ENCODE measurements at regions not wholly inside any gene's neighbourhood (a gene's known extent, or its start where the extent isn't known, plus 50 kb on each side); places are given as distances from the start of the nearest gene placed in this dataset.
A peak's percentile ranks its signal among the peaks of the same experiment; 100 is the strongest.

GRCh38 chr3:10583798-10584708 is 78.7 kb upstream of the ATP2B2 start:
- DNase-seq = peak in 2 of 10 donors; percentile 27 to 77
- intact Hi-C loops (cut with DNase I) = no loop called here

GRCh38 chr3:10585945-10586344 is 80.6 kb upstream of the ATP2B2 start:
- DNase-seq = peak in 1 of 10 donors; percentile 18
- intact Hi-C loops (cut with DNase I) = no loop called here

GRCh38 chr3:10594915-10595314 is 89.5 kb upstream of the ATP2B2 start:
- intact Hi-C loops (cut with DNase I) = no loop called here
- peak in 1 of 10 donors; percentile 16 for DNase-seq

GRCh38 chr3:10596746-10597448 is 91.5 kb upstream of the ATP2B2 start:
- DNase-seq = peak in 6 of 10 donors; percentile 29 to 91 (median 70)
- intact Hi-C loops (cut with DNase I) = no loop called here

- peak in 1 of 10 donors; percentile 7 for DNase-seq
- intact Hi-C loops (cut with DNase I) = no loop called here
These were observed 92.3 kb upstream of the ATP2B2 start for GRCh38 chr3:10597733-10598132.

- intact Hi-C loops (cut with DNase I) = no loop called here
- DNase-seq = peak in 2 of 10 donors; percentile 69
These were observed 93.6 kb upstream of the ATP2B2 start for GRCh38 chr3:10599017-10599416.

GRCh38 chr3:10599444-10599843 is 94.1 kb upstream of the ATP2B2 start:
- intact Hi-C loops (cut with DNase I) = no loop called here
- peak in 1 of 10 donors; percentile 18 for DNase-seq

- DNase-seq = peak in 6 of 10 donors; percentile 28 to 87 (median 40)
- intact Hi-C loops (cut with DNase I) = no loop called here
These were observed 94.9 kb upstream of the ATP2B2 start for GRCh38 chr3:10600296-10600714.

- intact Hi-C loops (cut with DNase I) = no loop called here
- DNase-seq = no peak
These were observed 95.3 kb upstream of the ATP2B2 start for GRCh38 chr3:10600726-10601125.

GRCh38 chr3:10601151-10601856 is 95.9 kb upstream of the ATP2B2 start:
- intact Hi-C loops (cut with DNase I) = no loop called here
- DNase-seq = peak in 7 of 10 donors; percentile 26 to 87 (median 50)

- intact Hi-C loops (cut with DNase I) = no loop called here
- peak in 1 of 10 donors; percentile 39 for DNase-seq
These were observed 96.5 kb upstream of the ATP2B2 start for GRCh38 chr3:10601857-10602230.

- peak in 1 of 10 donors; percentile 21 for DNase-seq
- intact Hi-C loops (cut with DNase I) = no loop called here
These were observed 96.9 kb upstream of the ATP2B2 start for GRCh38 chr3:10602271-10602670.

GRCh38 chr3:10602769-10603768 is 97.7 kb upstream of the ATP2B2 start:
- peak in 2 of 10 donors; percentile 67 to 69 for DNase-seq
- intact Hi-C loops (cut with DNase I) = no loop called here

GRCh38 chr3:10609134-10609533 is 103.7 kb upstream of the ATP2B2 start:
- peak in 6 of 10 donors; percentile 53 to 93 (median 74) for DNase-seq
- intact Hi-C loops (cut with DNase I) = no loop called here

GRCh38 chr3:10614168-10614567 is 108.8 kb upstream of the ATP2B2 start:
- intact Hi-C loops (cut with DNase I) = no loop called here
- no peak for DNase-seq

- intact Hi-C loops (cut with DNase I) = no loop called here
- no peak for DNase-seq
These were observed 110.3 kb upstream of the ATP2B2 start for GRCh38 chr3:10615715-10616114.

GRCh38 chr3:10616321-10616720 is 110.9 kb upstream of the ATP2B2 start:
- intact Hi-C loops (cut with DNase I) = no loop called here
- no peak for DNase-seq

GRCh38 chr3:10619989-10620832 is 114.8 kb upstream of the ATP2B2 start:
- intact Hi-C loops (cut with DNase I) = no loop called here
- DNase-seq = peak in 1 of 10 donors; percentile 76

GRCh38 chr3:10620833-10621082 is 115.4 kb upstream of the ATP2B2 start:
- peak in 1 of 10 donors; percentile 30 for DNase-seq
- intact Hi-C loops (cut with DNase I) = no loop called here
